GM10266 (cell line): ENCODE measurements at regions not wholly inside any gene's neighbourhood (a gene's known extent, or its start where the extent isn't known, plus 50 kb on each side); places are given as distances from the start of the nearest gene placed in this dataset.

Experiments
- DNase-seq: peaks from one replicate; pipeline ENCODE4 v3.0.0; 2012; ENCODE audit errors: extremely low spot score
- CTCF ChIP-seq: IDR thresholded peaks from 2 replicates; pipeline ENCODE4 v1.5.1; 2012; ENCODE audit warnings: mild to moderate bottlenecking, low read depth; ENCODE audit not compliant: control insufficient read depth, insufficient read depth; ENCODE audit errors: missing control alignments

- DNase-seq, result no peak
Observed at GRCh38 chr5:130277002-130277401, 372.7 kb downstream of the CHSY3 start.

GRCh38 chr5:130272837-130273236 is 368.6 kb downstream of the CHSY3 start:
- no peak for TF ChIP-seq CTCF
- DNase-seq, result no peak

More at GRCh38 chr5:130277002-130277401, 372.7 kb downstream of the CHSY3 start:
- no peak for TF ChIP-seq CTCF

GRCh38 chr5:130270786-130271185 is 366.5 kb downstream of the CHSY3 start:
- no peak for TF ChIP-seq CTCF
- no peak for DNase-seq

- TF ChIP-seq CTCF, result no peak
- DNase-seq, result no peak
Observed at GRCh38 chr5:130268489-130268888, 364.2 kb downstream of the CHSY3 start.

GRCh38 chr5:130267926-130268325 is 363.7 kb downstream of the CHSY3 start:
- no peak for DNase-seq
- TF ChIP-seq CTCF, result no peak

GRCh38 chr5:130260481-130260880 is 356.2 kb downstream of the CHSY3 start:
- TF ChIP-seq CTCF, result no peak
- no peak for DNase-seq

- no peak for TF ChIP-seq CTCF
- DNase-seq, result no peak
Observed at GRCh38 chr5:130251931-130252330, 347.7 kb downstream of the CHSY3 start.
